Sigmoid colon (tissue), 6 donors: ENCODE measurements at regions not wholly inside any gene's neighbourhood (a gene's known extent, or its start where the extent isn't known, plus 50 kb on each side); places are given as distances from the start of the nearest gene placed in this dataset.

Experiments
- DNase-seq: peaks from one replicate; pipeline ENCODE4 v3.0.0-alpha.2; 2019
- H3K27ac ChIP-seq, 4 donors: fragments of 200-600 bp; sonication (generic); one replicate each; pipeline ENCODE4 v1.5.1; 2016 to 2019; ENCODE audit warnings: mild to moderate bottlenecking in 1 of 4
- H3K27me3 ChIP-seq, 3 donors: fragments of 200-600 bp; sonication (generic); one replicate each; pipeline ENCODE4 v1.5.1; 2019; ENCODE audit warnings: mild to moderate bottlenecking in 1 of 3
- H3K36me3 ChIP-seq, 4 donors: fragments of 200-600 bp; sonication (generic); one replicate each; pipeline ENCODE4 v1.5.1; 2016 to 2019
- H3K4me1 ChIP-seq, 4 donors: fragments of 200-600 bp; sonication (generic); one replicate each; pipeline ENCODE4 v1.5.1; 2017 to 2019
- H3K4me3 ChIP-seq, 4 donors: fragments of 200-600 bp; sonication (generic); one replicate each; pipeline ENCODE4 v1.5.1; 2017 to 2019; ENCODE audit warnings: mild to moderate bottlenecking in 2 of 4, moderate library complexity in 1 of 4
- H3K9me3 ChIP-seq, 4 donors: fragments of 200-600 bp in 3 of 4; sonication (generic) in 3 of 4; one replicate each; pipeline versions ENCODE4 v1.5.1 to v1.6.1; 2013 to 2019
- EP300 ChIP-seq, 4 donors: sonication (generic); formaldehyde crosslinking; IDR thresholded peaks; one replicate each; pipeline ENCODE4 v1.6.1; 2017; ENCODE audit warnings: antibody characterized with exemption in 4 of 4
- POLR2A ChIP-seq, 2 donors: fragments of 450-650 bp; IDR thresholded peaks; one replicate each; pipeline ENCODE4 v1.6.1; 2016; ENCODE audit warnings: antibody characterized with exemption in 2 of 2, mild to moderate bottlenecking in 2 of 2, moderate library complexity in 2 of 2
- POLR2AphosphoS5 ChIP-seq, 4 donors: sonication (generic); formaldehyde crosslinking; IDR thresholded peaks; one replicate each; pipeline ENCODE4 v1.6.1; 2017; ENCODE audit warnings: antibody characterized with exemption in 4 of 4
- WGBS, 2 donors: extraction: QIAGEN DNeasy Blood & Tissue Kit; methylation state at CpG; one replicate each; pipeline ENCODE4 v1.1.7; 2013; 5-methylcytosine and 5-hydroxymethylcytosine counted together
- intact Hi-C: fragments of 100-400 bp; cut with DNase I; formaldehyde crosslinking; loops from one replicate; pipeline ENCODE4 v1.15.1; 2023
- TF ChIP-seq, protein P1 (sequence below), 4 experiments: fragments of 450-650 bp in 3 of 4; fragments of 200-600 bp in 1 of 4; IDR thresholded peaks; one replicate each; pipeline ENCODE4 v1.5.1; 2016 to 2019; ENCODE audit warnings: antibody characterized with exemption in 4 of 4, mild to moderate bottlenecking in 3 of 4, moderate library complexity in 2 of 4
- donor health status: healthy with polysubstance abuse.
- donor health status: healthy.

DNA sequence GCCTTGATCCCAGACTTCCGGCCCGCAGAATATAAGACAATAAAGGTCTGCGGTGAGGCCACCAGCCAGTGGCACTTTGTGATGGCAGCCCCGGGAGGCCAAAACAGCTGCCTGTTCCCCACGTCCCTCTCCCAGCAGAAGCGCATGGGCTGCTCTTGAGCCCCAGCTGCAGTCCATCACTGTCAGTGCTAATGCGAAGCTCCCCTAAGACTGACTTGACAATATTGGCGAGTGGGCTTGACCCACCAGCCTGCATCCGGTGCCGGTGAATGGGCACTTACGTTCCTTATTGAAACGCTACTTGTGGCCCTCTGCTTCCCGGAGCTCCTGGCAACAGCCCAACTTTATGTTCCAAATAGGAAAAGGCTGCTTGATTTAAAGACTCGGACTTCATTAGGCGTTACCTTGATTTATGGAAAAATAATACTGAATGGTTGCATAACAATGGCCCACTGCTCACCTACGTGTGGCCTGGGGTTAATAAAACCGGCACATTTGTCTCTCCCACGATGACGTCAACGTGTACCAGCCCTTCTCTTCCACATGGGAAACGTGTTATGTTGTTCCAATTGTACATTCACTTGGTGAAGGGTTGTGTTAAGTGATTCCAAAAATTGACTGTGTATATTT, 93.4 kb upstream of the SEPTIN5 start:
- WGBS, 2 donors, result 73 to 75% methylated on average over 21 of the region's 21 CpGs

DNA sequence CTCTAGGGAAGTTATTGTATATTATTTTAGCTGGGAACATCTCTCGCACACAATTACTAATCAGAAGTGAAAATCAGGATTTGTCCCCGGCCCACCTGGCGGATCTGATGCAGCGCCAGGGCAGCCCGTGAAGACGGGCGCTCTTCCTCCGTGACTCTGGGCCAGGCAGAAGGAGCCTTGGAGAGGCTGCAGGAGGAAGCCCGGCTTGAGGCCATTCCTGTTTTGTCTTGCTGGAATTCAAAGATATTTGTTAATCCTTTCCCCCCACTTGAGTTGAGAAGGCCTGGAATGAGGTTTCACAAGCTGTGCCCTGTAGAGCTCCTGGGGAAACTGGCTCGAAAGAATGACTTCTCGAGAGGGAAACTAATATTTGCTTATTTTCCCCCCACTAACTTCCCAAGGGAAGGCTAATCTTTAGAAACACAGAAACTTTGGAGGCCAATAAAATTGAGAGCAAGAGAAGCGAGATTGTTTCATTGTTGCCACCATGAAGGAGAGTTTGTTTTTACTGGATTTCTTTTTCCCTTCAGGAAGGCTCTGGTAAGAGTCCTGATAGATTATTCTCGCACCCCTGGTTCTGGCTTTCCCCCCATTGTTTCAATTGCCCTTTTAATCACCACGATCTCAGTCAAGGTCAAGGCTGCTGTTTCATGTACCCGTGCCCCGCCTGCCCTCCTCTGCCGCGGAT, 92.8 kb upstream of the SEPTIN5 start:
- whole genome bisulfite sequencing, 2 donors, result 61 to 66% methylated on average over 18 of the region's 18 CpGs
- H3K4me1 ChIP-seq, result no peaks in the 10 kb centered on the region

More for the DNA sequence above, 93.4 kb upstream of the SEPTIN5 start:
- peaks cover 0 to 51% (median 23%) of the 10 kb centered on the region in 3 donors for H3K27me3 ChIP-seq
- intact Hi-C loops, result no loop called here
- peak overlapping the region in 1 of 4 donors; percentile 34 for H3K27ac ChIP-seq
- no peak for TF ChIP-seq EP300 (IDR thresholded peaks at IDR 0.05)
- no peak for TF ChIP-seq POLR2A (IDR thresholded peaks at IDR 0.05)
- TF ChIP-seq, protein P1, sequence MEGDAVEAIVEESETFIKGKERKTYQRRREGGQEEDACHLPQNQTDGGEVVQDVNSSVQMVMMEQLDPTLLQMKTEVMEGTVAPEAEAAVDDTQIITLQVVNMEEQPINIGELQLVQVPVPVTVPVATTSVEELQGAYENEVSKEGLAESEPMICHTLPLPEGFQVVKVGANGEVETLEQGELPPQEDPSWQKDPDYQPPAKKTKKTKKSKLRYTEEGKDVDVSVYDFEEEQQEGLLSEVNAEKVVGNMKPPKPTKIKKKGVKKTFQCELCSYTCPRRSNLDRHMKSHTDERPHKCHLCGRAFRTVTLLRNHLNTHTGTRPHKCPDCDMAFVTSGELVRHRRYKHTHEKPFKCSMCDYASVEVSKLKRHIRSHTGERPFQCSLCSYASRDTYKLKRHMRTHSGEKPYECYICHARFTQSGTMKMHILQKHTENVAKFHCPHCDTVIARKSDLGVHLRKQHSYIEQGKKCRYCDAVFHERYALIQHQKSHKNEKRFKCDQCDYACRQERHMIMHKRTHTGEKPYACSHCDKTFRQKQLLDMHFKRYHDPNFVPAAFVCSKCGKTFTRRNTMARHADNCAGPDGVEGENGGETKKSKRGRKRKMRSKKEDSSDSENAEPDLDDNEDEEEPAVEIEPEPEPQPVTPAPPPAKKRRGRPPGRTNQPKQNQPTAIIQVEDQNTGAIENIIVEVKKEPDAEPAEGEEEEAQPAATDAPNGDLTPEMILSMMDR (IDR thresholded peaks at IDR 0.05), result no peak
- no peak for TF ChIP-seq POLR2AphosphoS5 (IDR thresholded peaks at IDR 0.05)
- no peak overlapping the region for H3K4me3 ChIP-seq
- H3K36me3 ChIP-seq, result no peaks in the 10 kb centered on the region
- no peak for DNase-seq
- no peaks in the 10 kb centered on the region for H3K9me3 ChIP-seq
- H3K4me1 ChIP-seq, result no peaks in the 10 kb centered on the region

DNA sequence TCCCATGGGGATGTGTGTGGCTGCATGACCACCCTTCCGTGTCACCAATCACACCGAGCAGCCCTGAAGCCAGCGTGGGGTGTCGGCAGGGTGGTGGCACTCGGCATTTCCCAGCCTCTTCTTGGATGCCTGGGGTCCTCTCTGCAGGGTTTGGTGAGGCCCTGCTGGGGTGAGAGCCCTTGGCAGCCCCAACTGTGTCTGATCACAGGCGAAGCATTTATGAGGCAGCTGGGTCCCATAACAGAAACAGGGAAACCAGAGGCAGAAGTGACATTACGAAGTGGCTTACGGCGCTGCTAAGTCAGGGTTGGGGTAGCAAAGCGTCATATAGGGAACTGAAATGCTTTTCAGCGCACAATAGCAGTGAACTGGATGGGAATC, 92.3 kb upstream of the SEPTIN5 start:
- Histone ChIP-seq H3K4me3 (no peak overlapping the region), H3K9me3 (no peaks in the 10 kb centered on the region), H3K27ac (peak overlapping the region in 1 of 4 donors; percentile 34), H3K4me1 (no peaks in the 10 kb centered on the region), H3K27me3 (peaks cover 0 to 54% (median 23%) of the 10 kb centered on the region in 3 donors), H3K36me3 (no peaks in the 10 kb centered on the region)
- TF ChIP-seq POLR2AphosphoS5 (IDR thresholded peaks at IDR 0.05) (no peak), EP300 (IDR thresholded peaks at IDR 0.05) (no peak), POLR2A (IDR thresholded peaks at IDR 0.05) (no peak)
- TF ChIP-seq, protein P1 (IDR thresholded peaks at IDR 0.05), result no peak
- 54 to 63% methylated on average over 11 of the region's 11 CpGs for WGBS, 2 donors
- intact Hi-C loops, result no loop called here
- DNase-seq, result no peak

More for the DNA sequence above, 92.8 kb upstream of the SEPTIN5 start:
- no peak for DNase-seq
- H3K27ac ChIP-seq, result peak overlapping the region in 1 of 4 donors; percentile 34
- intact Hi-C loops, result no loop called here
- H3K9me3 ChIP-seq, result no peaks in the 10 kb centered on the region
- peaks cover 0 to 54% (median 23%) of the 10 kb centered on the region in 3 donors for H3K27me3 ChIP-seq
- H3K36me3 ChIP-seq, result no peaks in the 10 kb centered on the region
- no peak overlapping the region for H3K4me3 ChIP-seq
- TF ChIP-seq, protein P1 (IDR thresholded peaks at IDR 0.05), result no peak
- TF ChIP-seq POLR2A (IDR thresholded peaks at IDR 0.05) (no peak), POLR2AphosphoS5 (IDR thresholded peaks at IDR 0.05) (no peak), EP300 (IDR thresholded peaks at IDR 0.05) (no peak)

DNA sequence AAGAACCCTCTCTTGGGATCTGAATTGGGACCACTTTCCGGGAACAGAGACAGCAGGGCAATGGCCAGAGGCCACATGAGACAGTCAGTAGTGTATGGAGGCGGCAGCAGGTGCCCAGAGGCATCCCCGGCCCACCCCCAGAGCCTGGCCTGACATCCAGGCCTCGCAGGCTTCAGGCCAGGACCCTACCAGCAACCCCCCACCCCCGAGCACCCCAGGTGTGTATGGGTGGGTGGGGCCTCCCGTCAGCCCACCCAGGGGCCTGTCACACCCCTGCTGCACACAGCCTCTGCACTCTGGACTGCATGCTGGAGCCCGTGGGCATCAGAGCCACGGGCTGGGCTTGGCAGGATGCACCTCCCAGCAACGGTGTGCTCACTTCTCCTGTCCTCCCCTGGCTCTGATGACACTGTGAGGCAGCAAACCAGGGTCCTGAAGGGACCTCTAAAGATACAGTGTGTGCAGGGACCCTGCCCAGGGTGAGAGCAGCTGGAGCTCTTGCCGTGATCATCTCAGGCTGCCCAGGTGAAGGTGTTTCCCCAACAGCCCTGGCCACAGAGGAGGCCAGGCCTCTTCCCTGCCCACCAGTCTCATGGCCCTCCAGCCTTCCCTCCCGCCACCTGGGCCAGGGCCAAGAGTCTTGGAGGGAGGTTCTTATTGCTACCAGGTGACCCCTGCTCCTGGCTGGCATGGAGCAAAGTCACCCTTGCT, 88.8 kb upstream of the SEPTIN5 start:
- no peaks in the 10 kb centered on the region for H3K36me3 ChIP-seq
- no peak overlapping the region for H3K4me3 ChIP-seq
- no peak for DNase-seq
- H3K27me3 ChIP-seq, result peaks cover 0 to 58% (median 12%) of the 10 kb centered on the region in 3 donors
- intact Hi-C loops, result no loop called here
- TF ChIP-seq, protein P1 (IDR thresholded peaks at IDR 0.05), result no peak
- no peak for TF ChIP-seq POLR2AphosphoS5 (IDR thresholded peaks at IDR 0.05)
- no peak for TF ChIP-seq POLR2A (IDR thresholded peaks at IDR 0.05)
- TF ChIP-seq EP300 (IDR thresholded peaks at IDR 0.05), result no peak
- H3K4me1 ChIP-seq, result no peaks in the 10 kb centered on the region
- H3K9me3 ChIP-seq, result no peaks in the 10 kb centered on the region
- H3K27ac ChIP-seq, result no peak overlapping the region
- WGBS, 2 donors, result 56 to 78% methylated on average over 11 of the region's 11 CpGs
